ENCODE measurements at regions not wholly inside any gene's neighbourhood (a gene's known extent, or its start where the extent isn't known, plus 50 kb on each side); places are given as distances from the start of the nearest gene placed in this dataset.

DNA sequence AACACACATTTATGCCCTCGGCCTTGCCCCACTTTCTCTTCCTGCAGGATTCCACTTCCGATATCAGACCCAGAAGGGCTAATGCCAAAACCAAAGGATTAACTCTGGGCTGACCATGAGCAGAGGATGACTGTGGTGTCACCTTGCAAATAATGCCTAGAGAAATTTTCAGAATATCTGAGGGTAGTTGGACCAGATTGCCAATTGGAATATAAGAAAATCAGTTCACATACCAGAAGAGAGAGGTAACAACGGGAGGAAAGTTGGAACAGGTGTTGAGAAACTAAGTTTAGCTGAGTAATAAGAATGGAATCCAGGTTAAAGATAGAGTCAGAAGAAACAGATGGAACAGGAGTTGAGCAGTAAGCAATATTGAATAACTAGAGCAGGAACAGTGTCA is 232.7 kb upstream of the UBE2E3 start:
- Mint-ChIP-seq H3K4me1 (no peaks in the 10 kb centered on the region), H3K27ac (no peak overlapping the region), H3K36me3 (no peaks in the 10 kb centered on the region), H3K4me3 (no peak overlapping the region), H3K9me3 (no peaks in the 10 kb centered on the region), H3K27me3 (no peaks in the 10 kb centered on the region)
- DNase-seq (no peak), ATAC-seq (ENCODE audit: low read depth) (no peak)
- POLR2A ChIA-PET = no interaction called here

DNA sequence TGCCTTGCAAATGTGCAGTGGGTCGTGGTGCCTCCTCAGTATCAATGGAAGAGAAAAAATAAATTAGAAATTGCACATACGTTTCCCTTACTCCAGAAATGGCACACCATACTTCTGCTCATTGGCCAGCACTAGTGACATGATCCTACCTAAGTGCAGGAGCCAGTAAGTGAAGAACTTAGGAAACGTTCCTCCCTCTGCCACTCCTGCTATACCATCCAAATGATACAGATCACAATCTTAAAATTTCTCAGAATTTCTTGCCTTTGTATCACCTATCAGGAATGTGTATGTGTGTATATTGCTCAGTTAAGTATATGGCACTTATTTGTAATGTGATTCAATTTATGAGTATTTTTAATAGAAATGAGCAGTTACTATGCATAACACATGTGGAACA is 237.0 kb upstream of the UBE2E3 start:
- H3K36me3 Mint-ChIP-seq = no peaks in the 10 kb centered on the region
- POLR2A ChIA-PET = no interaction called here
- no peaks in the 10 kb centered on the region for H3K9me3 Mint-ChIP-seq
- no peak overlapping the region for H3K4me3 Mint-ChIP-seq
- ATAC-seq (ENCODE audit: low read depth) (no peak), DNase-seq (no peak)
- H3K27ac Mint-ChIP-seq = no peak overlapping the region
- H3K4me1 Mint-ChIP-seq = no peaks in the 10 kb centered on the region
- no peaks in the 10 kb centered on the region for H3K27me3 Mint-ChIP-seq

DNA sequence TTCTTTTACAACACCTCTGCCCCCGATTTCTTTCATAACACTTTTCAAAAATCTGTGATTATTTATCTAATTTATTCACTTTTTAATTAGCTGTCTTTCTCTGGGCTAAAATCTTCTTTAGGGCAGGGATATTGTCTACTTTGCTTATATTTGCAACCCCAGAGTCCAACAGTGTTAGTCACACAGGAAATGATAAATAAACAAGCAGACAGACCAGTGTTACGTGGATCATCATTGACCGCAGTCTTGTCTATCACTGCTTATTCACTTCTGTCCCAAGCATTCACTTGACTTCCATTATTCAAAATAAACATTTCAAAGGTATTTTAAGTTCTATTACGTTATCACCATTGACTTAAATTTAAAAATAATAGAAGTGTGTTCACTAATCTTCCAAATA is 237.6 kb upstream of the UBE2E3 start:
- no peaks in the 10 kb centered on the region for H3K9me3 Mint-ChIP-seq
- H3K4me1 Mint-ChIP-seq = no peaks in the 10 kb centered on the region
- no peaks in the 10 kb centered on the region for H3K36me3 Mint-ChIP-seq
- H3K27me3 Mint-ChIP-seq = no peaks in the 10 kb centered on the region
- ATAC-seq (ENCODE audit: low read depth) (no peak), DNase-seq (no peak)
- no peak overlapping the region for H3K4me3 Mint-ChIP-seq
- POLR2A ChIA-PET = no interaction called here
- H3K27ac Mint-ChIP-seq = no peak overlapping the region

DNA sequence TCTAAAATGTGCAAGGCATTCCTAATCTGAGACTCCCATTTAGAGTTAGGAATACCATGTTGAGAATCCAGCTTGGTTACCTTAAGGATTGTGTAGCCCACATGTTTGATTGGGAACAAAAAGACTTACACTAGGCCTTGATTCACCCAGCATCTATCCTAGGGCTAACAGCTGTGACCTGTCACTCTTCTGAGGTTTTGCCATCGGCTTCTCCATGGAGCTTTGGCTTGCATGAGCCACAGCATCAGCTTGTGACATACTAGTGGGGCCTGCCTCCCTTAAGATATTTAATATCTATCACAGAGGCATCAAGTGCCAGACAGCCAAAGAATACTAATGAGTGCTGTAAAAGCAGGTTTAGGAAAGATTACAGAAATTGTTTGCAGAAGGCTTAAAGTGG is 241.3 kb upstream of the UBE2E3 start:
- no peaks in the 10 kb centered on the region for H3K36me3 Mint-ChIP-seq
- POLR2A ChIA-PET = no interaction called here

DNA sequence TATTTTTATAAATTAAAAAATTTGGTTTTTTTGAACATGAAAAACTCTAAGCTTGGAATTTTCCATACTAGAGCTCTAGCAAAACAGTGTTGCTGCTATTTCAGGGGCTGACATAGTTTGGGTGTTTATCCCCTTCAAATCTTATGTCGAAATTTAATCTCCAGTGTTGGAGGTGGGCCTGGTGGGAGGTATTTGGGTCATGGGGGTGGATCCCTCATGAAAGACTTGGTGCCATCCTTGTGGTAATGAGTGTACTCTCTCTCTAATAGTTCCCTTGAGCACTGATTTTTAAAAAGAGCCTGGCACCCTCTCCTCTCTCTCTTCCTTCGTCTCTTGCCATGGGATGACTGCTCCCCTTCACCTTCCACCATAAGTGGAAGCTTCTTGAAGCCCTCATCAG is 244.6 kb upstream of the UBE2E3 start:
- ATAC-seq (ENCODE audit: low read depth) = no peak
- no peak for DNase-seq
- H3K27me3 Mint-ChIP-seq = no peaks in the 10 kb centered on the region
- no peaks in the 10 kb centered on the region for H3K36me3 Mint-ChIP-seq
- H3K4me1 Mint-ChIP-seq = no peaks in the 10 kb centered on the region
- no peak overlapping the region for H3K4me3 Mint-ChIP-seq
- POLR2A ChIA-PET = no interaction called here
- no peaks in the 10 kb centered on the region for H3K9me3 Mint-ChIP-seq
- H3K27ac Mint-ChIP-seq = no peak overlapping the region

More for the DNA sequence above, 241.3 kb upstream of the UBE2E3 start:
- H3K4me3 Mint-ChIP-seq = no peak overlapping the region
- no peaks in the 10 kb centered on the region for H3K9me3 Mint-ChIP-seq
- no peaks in the 10 kb centered on the region for H3K4me1 Mint-ChIP-seq
- no peak for ATAC-seq (ENCODE audit: low read depth)
- H3K27ac Mint-ChIP-seq = no peak overlapping the region
- no peaks in the 10 kb centered on the region for H3K27me3 Mint-ChIP-seq
- DNase-seq = no peak

DNA sequence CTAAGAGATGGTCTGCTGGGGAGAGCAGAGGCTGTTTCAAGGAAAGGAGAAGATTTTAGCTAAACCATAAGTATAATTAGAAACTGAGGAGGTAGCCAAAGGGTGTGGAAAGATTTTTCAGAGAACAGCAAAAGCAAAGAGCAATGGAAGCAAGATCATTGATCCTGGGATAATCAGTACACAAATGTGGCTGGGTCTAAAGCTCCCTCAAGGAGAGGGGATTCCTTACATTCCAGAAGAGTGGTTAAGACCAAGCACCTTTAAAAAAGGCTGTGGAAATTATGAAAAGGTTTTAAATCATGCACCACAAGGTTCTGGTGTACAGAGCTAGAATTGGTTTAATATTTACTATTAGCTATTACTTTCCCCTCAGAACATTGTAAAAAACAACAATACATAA is 246.0 kb upstream of the UBE2E3 start:
- H3K27ac Mint-ChIP-seq = no peak overlapping the region
- POLR2A ChIA-PET = no interaction called here
- no peaks in the 10 kb centered on the region for H3K9me3 Mint-ChIP-seq
- H3K4me3 Mint-ChIP-seq = no peak overlapping the region
- H3K36me3 Mint-ChIP-seq = no peaks in the 10 kb centered on the region
- H3K27me3 Mint-ChIP-seq = no peaks in the 10 kb centered on the region
- DNase-seq (no peak), ATAC-seq (ENCODE audit: low read depth) (no peak)
- H3K4me1 Mint-ChIP-seq = no peaks in the 10 kb centered on the region

DNA sequence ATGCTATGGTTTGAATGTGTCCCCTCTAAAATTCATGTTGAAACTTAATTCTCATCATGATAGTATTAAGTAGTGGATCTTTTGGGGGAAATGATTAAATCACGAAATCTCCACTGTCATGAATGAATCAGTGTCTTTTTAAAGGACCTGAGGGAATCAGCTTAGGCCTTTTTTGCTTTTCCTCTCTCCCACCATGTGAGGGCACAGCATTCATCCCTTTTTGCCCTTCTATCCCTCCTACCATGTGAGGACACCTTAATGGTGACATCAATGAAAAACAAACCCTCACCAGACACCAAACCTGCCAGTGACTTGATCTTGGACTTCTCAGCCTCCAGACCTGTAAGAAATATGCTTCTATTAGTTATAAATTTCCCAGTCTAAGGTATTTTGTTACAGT is 247.1 kb upstream of the UBE2E3 start:
- Mint-ChIP-seq H3K4me3 (no peak overlapping the region), H3K4me1 (no peaks in the 10 kb centered on the region), H3K27me3 (no peaks in the 10 kb centered on the region), H3K9me3 (no peaks in the 10 kb centered on the region), H3K36me3 (no peaks in the 10 kb centered on the region), H3K27ac (no peak overlapping the region)
- POLR2A ChIA-PET = no interaction called here
- DNase-seq (no peak), ATAC-seq (ENCODE audit: low read depth) (no peak)

DNA sequence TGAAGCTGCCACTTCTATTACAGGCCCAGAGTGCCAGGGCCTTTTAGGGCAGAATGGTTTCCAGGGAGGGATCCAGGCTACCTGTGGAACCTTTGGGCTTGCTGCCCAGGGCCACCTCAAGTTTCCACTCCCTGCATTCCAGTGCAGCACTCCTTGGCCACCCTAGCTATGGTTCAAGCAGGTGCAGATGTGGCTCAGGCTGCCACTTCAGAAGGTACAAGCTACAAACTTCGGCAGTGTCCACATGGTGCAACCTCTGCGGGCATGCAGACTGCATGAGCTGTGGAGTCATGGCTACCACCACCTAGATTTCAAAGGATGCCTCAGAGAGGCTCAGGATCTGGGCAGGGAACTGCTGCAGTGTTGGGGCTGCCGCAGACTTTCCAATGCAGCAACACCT is 248.1 kb upstream of the UBE2E3 start:
- Mint-ChIP-seq H3K4me3 (no peak overlapping the region), H3K9me3 (no peaks in the 10 kb centered on the region), H3K4me1 (no peaks in the 10 kb centered on the region), H3K36me3 (no peaks in the 10 kb centered on the region), H3K27me3 (no peaks in the 10 kb centered on the region), H3K27ac (no peak overlapping the region)
- no peak for DNase-seq
- POLR2A ChIA-PET = no interaction called here
- ATAC-seq (ENCODE audit: low read depth) = no peak

DNA sequence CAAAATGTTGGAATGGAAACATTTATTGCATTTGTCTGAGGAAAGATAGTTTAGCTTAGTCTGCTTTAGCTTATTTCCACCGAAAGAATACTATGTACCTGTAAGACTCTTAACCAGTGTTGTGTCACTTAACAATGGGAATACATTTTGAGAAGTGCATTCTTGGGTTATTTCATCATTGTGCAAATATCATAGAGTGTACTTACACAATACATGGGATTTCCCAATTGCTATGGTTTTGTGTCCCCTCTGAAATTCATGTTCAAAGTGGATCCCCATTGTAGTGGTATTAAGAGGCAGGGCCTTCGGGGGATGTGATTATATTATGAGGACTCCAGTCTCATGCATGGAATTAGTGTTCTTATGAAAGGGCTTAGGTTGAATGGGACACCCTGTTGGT is 249.4 kb upstream of the UBE2E3 start:
- no peak overlapping the region for H3K27ac Mint-ChIP-seq
- no peaks in the 10 kb centered on the region for H3K27me3 Mint-ChIP-seq
- no peaks in the 10 kb centered on the region for H3K9me3 Mint-ChIP-seq
- no peak overlapping the region for H3K4me3 Mint-ChIP-seq
- DNase-seq (no peak), ATAC-seq (ENCODE audit: low read depth) (no peak)
- H3K4me1 Mint-ChIP-seq = no peaks in the 10 kb centered on the region
- POLR2A ChIA-PET = no interaction called here
- H3K36me3 Mint-ChIP-seq = no peaks in the 10 kb centered on the region

DNA sequence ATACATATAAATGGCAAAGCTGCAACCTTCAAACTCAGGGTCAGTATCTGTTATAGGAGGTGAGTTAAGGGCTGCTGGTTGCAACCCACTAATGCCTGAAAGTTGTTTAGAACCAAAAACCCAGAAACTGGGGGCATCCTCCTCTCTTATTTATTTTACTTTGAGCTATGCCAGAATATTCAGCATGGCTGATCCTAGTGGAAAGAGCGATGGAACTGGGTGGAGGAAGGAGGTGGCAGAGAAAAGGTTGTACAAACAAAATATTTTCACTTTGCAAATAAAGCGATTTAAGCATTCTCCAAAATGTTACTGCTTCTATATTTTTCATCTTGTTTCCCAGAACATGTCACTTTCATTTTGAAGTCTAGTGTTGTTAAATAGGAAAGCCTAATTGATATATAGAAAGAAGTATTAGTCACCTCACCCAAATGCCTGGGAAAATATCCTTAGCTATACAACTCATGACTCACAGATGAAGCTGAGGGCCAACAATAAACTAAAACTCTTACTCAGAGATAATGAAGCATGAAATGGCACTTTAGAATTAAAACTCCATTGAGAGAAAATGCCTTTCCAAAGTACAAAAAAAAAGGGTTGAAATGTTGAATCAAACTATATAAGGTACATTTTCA is 251.4 kb upstream of the UBE2E3 start:
- ATAC-seq (ENCODE audit: low read depth) (no peak), DNase-seq (no peak)
- H3K4me1 Mint-ChIP-seq = no peaks in the 10 kb centered on the region
- POLR2A ChIA-PET = no interaction called here
- H3K27ac Mint-ChIP-seq = no peak overlapping the region
- H3K36me3 Mint-ChIP-seq = no peaks in the 10 kb centered on the region
- H3K27me3 Mint-ChIP-seq = no peaks in the 10 kb centered on the region
- no peak overlapping the region for H3K4me3 Mint-ChIP-seq
- H3K9me3 Mint-ChIP-seq = no peaks in the 10 kb centered on the region

DNA sequence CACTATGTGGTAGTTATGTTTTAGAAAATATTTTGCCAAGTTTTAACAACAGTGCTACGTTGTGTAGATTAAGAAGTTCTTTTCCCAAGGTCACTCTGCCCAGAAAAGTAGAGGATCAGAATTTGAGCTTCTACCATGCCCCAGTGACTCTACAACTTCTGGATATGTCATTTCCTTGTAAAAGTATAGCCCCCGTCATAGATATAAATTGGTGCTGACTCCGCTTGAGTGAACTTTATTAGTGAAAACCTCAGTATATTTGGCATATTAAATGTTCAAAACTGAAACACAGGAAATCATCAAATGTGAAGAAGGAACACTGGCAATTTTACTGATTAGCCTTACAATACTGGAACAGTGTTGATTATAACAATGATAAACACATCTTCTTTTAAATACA is 256.7 kb upstream of the UBE2E3 start:
- DNase-seq (no peak), ATAC-seq (ENCODE audit: low read depth) (no peak)
- no peak overlapping the region for H3K4me3 Mint-ChIP-seq
- no peaks in the 10 kb centered on the region for H3K4me1 Mint-ChIP-seq
- POLR2A ChIA-PET = no interaction called here
- H3K9me3 Mint-ChIP-seq = no peaks in the 10 kb centered on the region
- no peaks in the 10 kb centered on the region for H3K36me3 Mint-ChIP-seq
- H3K27me3 Mint-ChIP-seq = no peaks in the 10 kb centered on the region
- H3K27ac Mint-ChIP-seq = no peak overlapping the region

DNA sequence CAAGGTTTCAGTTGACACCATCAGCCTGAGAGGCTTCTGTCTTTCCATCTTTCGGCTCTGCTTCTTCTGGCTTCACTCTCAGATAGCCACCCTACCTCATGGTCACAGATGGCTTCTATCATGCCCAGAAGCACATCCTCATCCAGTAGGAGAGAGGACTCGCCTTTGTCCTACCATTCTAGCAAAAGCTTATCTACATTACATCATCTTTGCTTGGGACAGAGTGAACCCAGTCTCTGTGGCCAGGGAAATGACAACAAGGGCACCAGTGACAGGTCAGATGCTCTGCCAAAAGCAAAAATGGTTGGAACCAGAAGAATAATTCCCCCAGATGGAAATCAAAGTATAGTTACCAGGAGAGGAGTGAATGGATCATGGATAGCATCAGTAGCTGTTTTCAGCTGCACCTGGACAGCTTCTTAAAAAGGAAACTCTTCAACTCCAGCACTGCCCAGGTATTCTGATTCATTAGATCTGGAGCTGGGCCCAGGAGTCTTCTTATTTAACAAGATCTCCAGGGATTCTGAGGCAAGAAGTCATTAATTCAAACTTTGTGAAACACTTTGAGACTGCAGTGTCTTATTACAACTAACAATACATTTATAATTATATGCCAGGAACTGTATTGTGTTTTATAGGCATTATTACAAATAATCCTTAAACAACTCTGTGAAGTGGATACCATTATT is 257.7 kb upstream of the UBE2E3 start:
- DNase-seq (no peak), ATAC-seq (ENCODE audit: low read depth) (no peak)
- Mint-ChIP-seq H3K4me3 (no peak overlapping the region), H3K4me1 (no peaks in the 10 kb centered on the region), H3K27ac (no peak overlapping the region), H3K27me3 (no peaks in the 10 kb centered on the region), H3K9me3 (no peaks in the 10 kb centered on the region), H3K36me3 (no peaks in the 10 kb centered on the region)
- POLR2A ChIA-PET = no interaction called here

DNA sequence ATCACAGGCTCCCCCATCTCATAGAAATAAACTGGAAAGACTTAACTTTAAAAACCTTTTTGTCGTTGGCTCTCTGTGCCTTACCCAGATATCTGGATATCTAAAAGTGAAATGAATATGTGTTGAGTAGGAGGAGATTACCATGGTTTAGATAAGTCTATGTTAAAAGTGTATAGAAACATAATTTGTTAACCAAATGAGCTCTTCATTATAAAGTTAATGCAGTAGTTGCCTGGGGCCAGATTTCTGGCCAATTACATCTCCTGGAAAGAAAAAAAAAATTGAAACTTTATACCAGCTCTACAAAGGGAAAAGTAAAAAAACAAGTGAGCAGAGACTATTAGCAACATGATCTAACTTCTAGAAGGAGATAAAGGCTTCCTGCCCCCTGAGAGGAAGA is 259.6 kb upstream of the UBE2E3 start:
- H3K27ac Mint-ChIP-seq = no peak overlapping the region
- ATAC-seq (ENCODE audit: low read depth) (no peak), DNase-seq (no peak)
- H3K27me3 Mint-ChIP-seq = no peaks in the 10 kb centered on the region
- H3K36me3 Mint-ChIP-seq = no peaks in the 10 kb centered on the region
- POLR2A ChIA-PET = no interaction called here
- H3K9me3 Mint-ChIP-seq = no peaks in the 10 kb centered on the region
- no peak overlapping the region for H3K4me3 Mint-ChIP-seq
- no peaks in the 10 kb centered on the region for H3K4me1 Mint-ChIP-seq

DNA sequence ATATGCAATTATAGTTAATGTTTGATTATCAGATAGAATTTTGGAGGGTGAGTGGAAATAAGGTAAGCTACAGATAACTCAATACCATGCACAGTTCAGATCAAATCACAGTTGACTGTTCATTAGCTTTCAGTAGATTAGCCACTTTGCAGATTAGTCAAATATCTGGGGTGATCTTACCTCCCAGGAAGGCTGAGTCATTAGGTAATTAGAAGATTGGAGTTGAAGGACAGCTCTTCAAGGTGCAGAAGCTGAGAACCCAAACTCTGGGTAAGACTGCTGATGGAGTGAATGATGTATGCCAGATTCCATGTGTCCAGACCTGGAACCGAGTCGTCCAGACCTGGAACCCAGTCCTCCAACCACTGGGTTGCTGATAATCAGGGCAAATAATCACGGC is 262.8 kb upstream of the UBE2E3 start:
- no peak for ATAC-seq (ENCODE audit: low read depth)
- DNase-seq = no peak
- Mint-ChIP-seq H3K9me3 (no peaks in the 10 kb centered on the region), H3K27me3 (no peaks in the 10 kb centered on the region), H3K4me3 (no peak overlapping the region), H3K36me3 (no peaks in the 10 kb centered on the region), H3K4me1 (no peaks in the 10 kb centered on the region), H3K27ac (no peak overlapping the region)
- POLR2A ChIA-PET = no interaction called here

Measured in activated naive CD8-positive, alpha-beta T cell treated with anti-CD3 and anti-CD28 coated beads, Interleukin-2, amount 10 ng/mL, durations not matched to agents 7 days and 5 days (primary cell).